SW 1271 (cell line): ENCODE measurements at regions not wholly inside any gene's neighbourhood (a gene's known extent, or its start where the extent isn't known, plus 50 kb on each side); places are given as distances from the start of the nearest gene placed in this dataset.

Experiments used
- DNase-seq, 2 experiments: peaks; one replicate each; lab custom pipeline; 2025; lab: John Stamatoyannopoulos, UW

DNA sequence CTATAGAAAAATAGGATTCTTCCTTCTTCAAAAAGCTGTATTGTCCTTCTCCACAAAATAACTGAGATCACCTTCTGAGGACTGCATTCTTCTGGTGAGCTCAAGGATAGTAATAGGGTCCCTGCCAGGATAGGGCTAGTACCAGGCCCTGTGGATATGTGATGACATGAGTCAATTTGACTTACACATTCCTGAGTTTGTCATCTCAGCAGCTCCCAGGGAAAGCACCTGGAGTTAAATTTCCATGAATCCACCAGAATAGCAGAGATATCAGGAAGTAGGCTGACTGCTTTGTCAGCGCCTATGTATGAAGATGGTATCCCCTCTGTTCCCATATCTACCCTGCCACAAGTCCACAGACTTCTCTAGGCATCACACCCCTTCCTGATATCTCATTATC, 225.8 kb downstream of the PMP22 start:
- no peak for DNase-seq

DNA sequence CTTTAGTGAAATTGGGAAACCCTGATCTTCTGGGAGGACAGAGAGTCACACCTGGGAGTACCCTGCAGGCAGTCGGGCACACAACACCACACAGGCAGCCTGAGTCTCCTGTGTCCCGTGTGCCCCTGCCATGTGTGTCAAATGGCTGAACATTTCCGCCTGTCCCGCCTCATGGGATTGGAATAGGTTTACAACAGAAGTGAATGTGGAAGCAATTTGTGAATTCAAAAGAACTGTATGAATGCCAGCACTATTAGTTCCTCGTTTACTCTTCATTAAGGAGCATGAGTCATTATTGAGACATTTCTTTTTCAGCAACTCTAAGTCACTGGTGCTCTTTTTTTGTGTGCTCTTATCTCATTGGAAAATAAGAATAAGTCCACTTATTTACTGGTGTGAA, 226.5 kb downstream of the PMP22 start:
- no peak for DNase-seq

DNA sequence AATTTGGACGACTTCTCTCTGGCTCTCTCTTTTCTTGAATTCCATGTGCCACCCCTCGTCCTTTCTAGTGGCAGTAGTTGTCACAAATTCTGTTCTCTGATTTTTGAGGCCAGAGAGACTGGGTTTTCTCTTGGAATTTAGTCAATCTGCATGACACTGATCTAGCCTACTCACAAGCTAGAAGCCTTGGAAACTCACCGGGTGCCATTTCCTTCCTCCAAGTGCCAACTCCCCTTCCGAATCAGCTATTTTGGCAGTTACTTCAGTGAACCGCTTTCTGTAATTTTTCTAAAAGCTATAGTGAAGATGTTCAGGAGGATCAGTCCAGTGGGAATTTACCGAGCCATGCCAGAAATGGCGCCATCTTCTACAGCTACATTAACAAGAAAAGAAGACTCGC, 228.9 kb downstream of the PMP22 start:
- no peak for DNase-seq

GRCh38 chr17:15031975-15032374, 233.2 kb downstream of the PMP22 start:
- no peak for DNase-seq

DNA sequence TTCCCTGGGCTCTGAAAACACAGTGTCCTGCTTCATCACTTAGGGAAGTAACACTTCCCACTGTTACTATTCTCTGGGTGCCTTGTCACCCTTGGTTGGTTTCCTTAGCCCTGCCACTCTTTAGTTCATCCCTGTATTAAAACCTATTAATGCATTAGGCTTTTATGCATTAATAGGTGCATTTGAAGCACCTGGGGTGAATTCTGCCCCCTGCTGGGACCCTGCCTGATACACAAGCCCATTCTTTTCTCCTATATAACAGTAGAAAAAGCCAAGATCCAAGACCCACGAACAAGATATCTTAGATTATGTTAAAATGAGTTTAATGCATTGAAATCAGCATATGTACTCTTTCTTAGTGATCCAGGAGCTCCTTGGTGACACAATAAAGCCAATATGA, 235.7 kb downstream of the PMP22 start:
- no peak for DNase-seq

DNA sequence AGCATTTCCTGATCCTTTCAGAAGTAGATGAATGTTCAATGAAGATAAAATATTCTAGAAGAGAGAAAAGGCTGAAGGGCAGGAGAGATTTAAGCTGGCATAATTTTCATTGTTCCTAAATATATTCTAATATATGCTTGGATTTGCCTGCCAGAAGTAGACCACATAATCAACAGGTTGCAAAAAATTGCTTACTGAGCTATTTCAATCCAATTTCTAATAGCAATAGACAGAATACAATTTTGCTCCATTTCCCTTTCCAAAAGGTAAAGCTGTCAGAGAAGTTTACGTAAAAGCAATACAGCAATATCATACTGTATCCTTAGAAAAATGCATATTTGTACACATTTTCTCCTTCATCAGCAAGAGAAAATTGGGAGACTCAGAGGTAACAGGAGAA, 237.3 kb downstream of the PMP22 start:
- no peak for DNase-seq

DNA sequence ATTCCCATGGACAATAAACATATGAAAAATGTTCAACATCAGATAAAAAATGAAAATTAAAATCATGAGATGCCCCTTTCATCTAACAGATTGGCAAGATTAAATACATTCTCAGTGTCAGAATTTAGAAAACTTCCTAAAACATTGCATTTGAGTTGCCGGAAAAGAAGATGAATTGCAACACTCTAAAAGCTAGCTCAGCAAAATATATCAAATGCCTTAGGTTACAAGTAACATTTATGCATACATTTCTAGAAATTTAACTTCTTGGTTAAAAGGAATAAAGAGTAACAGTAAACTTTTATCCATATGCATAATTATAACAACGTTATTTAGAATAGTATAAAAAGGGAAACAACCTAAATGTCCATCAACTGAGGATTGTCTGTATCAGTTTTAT, 239.0 kb downstream of the PMP22 start:
- no peak for DNase-seq

DNA sequence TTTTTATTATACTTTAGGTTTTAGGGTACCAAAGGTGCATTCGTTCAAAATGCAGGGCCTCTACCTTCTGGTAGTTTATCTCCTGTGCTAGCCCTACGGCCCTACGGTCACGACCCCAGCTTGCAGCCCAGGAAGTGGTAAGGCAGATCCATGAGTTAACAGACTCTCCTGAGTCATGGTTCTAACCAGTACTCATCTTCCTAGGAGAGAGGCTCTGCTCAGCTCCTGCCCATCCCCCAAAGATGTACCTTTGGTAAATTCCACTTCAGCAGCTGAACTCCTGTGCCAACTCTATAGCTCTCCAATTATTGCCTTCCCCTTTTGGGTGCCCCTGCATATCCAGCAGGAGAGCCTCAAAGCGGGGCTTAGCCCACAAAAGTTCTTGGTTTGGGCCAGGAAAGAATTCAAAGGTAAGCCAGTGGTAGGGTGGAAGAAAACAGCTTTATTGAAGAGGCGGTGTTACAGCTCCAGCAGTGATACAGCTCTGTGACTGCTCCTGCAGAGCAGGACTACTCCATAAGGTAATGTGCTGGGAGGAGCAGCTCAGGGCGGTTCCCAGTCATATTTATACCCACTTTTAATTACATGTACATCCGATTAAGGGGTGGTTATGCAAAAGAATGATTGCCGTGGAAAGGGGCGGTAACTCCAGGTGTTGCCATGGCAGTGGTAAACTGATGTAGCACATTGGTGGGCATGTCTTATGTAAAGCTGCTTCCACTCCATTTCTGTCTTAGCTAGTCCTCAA, 241.4 kb downstream of the PMP22 start:
- DNase-seq: no peak

- no peak for DNase-seq
Observed at GRCh38 chr17:15019158-15019557, 246.0 kb downstream of the PMP22 start.

DNA sequence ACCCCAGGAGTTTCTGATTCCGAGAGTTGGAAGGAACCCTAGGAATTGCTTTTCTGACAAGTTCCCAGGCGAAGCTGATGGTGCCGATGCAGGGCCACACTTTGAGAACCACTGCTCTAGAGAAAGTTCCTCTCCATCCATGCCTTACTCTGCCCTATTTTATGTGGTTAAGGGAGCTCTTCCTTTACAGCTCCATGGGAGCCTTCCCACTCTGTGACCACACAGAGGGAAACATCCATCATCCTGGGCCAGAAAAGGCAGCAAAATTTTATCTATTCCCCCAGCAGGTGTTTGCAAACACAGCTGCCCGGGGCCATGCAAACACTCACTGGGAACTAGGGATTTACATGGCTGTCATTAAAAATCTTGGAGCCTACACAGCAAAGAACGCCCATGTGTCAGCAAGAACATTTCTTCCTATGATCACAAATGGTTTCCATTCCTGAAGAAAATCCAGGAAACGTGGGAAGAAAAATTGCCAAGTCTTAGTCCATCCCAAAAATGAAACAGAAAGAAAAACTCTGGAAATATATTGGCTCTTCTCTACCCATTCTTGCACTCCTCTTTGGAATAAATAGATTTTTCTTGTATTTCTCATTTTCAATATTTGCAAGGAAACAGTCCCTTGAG, 252.7 kb downstream of the PMP22 start:
- DNase-seq: no peak

- no peak for DNase-seq
Observed at GRCh38 chr17:15009087-15009486, 256.0 kb downstream of the PMP22 start.

DNA sequence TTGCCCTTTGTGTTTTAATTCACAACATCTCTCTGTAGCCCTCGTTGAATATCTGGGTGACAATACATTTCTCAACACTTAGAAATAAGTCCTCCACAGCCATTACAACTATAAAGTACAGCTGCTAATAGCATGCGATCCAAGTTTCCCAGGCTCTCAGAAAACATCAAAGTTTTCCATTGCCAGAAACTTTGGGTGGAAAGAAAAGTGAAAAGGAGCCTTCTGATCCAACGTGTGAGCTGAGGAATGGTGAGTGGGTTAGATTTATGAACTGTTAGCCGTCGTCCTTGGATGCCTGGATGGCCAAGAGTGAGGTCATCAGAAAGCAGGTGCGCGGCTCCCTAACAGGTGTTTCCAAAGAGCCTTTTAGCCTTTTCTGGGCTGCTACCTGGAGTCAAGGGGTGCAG, 258.0 kb downstream of the PMP22 start:
- DNase-seq: no peak

GRCh38 chr17:15006421-15007128, 258.6 kb downstream of the PMP22 start:
- DNase-seq: no peak

DNA sequence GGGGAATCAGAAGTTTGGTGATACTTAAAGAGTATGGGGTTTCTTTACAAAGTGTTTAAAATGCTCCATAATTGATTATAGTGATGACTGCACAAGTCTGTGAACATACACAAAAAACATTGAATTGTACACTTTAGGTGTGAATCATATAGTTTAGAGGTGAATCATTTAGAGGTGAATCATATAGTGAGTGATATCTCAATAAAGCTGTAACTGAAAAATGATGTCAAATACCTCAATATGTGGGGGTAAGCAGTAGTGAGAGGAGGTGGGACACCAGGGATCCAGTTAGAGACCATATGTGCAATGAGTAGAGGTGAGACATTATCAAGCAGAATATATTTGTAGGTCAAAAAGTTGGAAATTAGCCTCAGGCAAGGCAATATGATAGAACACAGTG, 264.5 kb downstream of the PMP22 start:
- no peak for DNase-seq

- no peak for DNase-seq
Observed at GRCh38 chr17:14997290-14997689, 267.8 kb downstream of the PMP22 start.

DNA sequence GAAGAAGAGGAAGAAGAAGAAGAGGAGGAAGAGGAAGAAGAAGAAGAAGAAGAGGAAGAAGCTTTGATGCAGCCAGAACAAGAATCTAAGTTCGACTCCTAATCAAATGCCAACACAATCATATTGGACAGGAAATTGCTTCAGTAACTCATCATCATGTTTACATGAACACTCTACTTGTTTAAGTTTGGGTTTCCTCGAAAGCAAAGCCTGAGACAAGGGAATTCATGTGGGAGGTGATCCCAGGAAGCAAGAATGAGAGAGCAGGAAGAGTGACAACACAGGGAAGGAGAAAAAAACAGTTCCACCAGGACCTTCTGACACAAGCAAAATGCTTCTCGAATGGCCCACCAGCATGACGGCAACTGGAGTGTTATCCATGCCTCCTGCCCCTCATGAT, 279.0 kb downstream of the PMP22 start:
- DNase-seq: no peak

- DNase-seq: no peak
Observed at GRCh38 chr17:14972844-14973243, 292.3 kb downstream of the PMP22 start.

DNA sequence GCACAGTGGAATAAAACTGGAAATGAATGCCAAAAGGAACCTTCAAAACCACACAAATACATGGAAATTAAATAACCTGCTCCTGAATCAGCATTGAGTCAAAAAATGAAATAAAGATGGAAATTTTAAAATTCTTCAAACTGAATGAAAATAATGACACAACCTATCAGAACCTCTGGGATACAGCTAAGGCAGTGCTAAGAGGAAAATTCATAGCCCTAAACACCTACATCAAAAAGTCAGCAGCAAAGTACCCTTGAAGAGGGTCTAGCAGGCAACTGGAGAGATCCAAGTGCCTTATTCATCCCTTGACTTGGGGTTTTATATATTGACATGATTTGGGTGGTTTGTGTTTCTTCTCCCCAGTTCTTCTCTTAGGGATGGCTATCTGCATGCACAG, 294.1 kb downstream of the PMP22 start:
- no peak for DNase-seq

GRCh38 chr17:14959106-14959648, 305.9 kb downstream of the PMP22 start:
- DNase-seq: no peak

DNA sequence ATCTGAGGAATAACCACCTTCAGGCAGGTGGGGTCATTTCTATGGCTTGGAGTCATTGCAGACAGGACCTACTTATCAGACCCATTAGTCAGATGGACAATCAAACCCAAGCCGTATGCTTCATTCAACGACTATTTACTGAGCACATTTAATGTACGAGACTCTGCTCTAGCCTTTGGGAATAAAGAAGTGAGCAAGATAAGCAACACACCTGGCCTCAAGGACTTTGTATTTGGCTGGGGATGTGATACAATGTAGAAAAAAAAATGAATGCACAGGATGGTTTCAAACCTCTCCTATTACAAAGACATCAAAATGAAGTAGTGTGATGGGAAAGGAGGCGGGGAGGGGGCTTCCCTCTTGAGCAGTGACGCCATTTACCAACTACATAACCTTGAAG, 311.7 kb downstream of the PMP22 start:
- DNase-seq: no peak

DNA sequence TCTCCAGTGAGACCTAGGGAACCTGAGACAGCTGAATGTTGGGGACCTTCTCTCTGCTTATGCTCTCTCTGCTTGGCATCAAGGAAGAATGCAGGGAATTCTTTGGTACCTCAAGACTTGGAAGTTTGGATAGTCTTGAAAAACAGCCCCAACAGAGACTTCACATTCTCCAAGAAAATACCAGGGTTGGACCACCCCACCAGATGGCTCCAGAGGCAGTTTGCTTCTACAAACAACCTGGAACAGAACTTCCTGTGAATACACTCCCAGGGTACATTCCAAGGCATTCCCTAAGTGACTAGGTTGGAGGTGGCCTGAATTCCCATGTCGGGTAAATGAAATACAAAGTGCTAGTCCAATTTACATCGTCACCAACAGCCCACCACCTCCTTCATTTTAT, 314.4 kb downstream of the PMP22 start:
- no peak for DNase-seq

DNA sequence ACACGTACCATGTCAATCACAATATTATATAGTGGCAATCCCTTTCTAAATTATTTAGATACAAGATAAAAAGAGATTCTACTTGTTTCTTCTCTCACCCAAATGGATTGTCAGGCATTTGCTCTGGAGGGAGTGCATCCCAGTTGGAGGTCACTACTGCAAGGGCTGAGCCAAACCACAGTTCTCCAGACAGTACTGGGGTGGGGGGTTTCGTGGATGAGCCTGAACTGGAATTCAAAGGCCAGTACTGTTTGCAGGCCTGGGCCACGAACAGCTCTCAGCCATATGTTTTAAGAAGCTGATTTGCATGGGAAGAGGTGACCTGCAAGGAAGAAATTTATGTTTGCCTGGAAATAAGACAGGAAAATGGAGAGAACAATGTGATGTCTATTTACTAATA, 314.9 kb downstream of the PMP22 start:
- no peak for DNase-seq

GRCh38 chr17:14947671-14948070, 317.5 kb downstream of the PMP22 start:
- DNase-seq: no peak
